IPS DF 19.7 (cell line): ENCODE measurements at regions not wholly inside any gene's neighbourhood (a gene's known extent, or its start where the extent isn't known, plus 50 kb on each side); places are given as distances from the start of the nearest gene placed in this dataset.

ENCODE experiments used
- DNase-seq: peaks from one replicate; pipeline ENCODE4 v3.0.0-alpha.2; 2013; ENCODE audit warnings: low read depth, low spot score

GRCh38 chr11:95692526-95693260 is 96.9 kb downstream of the FAM76B start:
- no peak for DNase-seq

- DNase-seq = no peak
These were observed 99.5 kb downstream of the FAM76B start for GRCh38 chr11:95690100-95690499.

GRCh38 chr11:95688501-95689222 is 100.9 kb downstream of the FAM76B start:
- no peak for DNase-seq

DNA sequence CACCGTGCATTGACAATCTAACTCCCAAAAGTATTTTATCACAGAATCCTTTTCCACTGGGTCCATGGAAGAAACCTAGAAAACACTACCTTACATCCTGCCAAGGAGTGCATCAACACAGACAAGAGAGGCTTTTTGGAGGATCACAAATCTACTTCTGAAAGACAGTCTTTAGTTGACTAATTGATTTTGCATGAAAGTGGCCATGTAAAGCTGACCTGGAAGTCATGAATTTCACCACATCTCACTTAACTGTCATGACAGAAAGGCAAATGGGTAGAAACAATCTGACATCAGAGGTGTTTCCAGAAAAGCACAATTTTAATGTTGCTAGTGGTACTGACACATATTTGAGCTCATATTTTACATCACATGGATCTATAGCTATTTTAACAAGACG is 101.6 kb downstream of the FAM76B start:
- no peak for DNase-seq

DNA sequence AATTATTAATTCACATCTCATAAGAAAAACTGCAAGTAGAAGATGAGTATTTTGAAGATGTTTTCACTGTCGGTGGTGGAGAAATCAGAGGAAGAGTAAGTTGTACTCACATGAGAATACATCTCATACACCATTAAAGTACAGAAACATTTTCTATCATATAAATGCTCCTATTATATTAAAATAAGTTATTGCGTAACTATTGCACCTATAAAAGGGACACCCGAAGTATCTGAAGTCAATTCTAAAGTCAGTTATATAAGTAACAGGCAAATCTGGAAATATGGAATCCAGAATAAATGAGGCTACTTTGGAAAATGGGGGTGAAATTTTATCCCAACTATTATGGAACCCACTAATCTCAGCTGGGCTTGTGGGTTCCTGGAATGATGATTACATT is 103.3 kb downstream of the FAM76B start:
- no peak for DNase-seq

DNA sequence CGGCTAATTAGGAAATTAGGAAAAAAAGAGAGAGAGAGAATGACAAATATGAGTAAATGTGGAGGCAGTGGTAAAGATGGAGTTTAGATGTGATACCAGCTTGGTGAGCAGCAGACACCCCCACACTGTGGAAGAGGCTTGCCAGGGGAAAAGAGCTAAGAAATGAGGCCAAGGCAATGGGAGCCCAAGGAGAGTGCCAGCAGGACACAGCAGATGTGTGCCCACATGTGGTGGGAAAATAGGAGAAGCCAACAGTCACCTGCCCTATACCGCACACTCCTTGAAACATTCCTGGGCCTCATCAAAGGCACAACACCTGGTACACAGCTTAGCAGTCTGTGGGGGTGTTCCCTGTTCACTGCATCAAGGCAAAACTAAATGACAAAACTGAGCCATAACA is 104.9 kb downstream of the FAM76B start:
- DNase-seq = no peak

DNA sequence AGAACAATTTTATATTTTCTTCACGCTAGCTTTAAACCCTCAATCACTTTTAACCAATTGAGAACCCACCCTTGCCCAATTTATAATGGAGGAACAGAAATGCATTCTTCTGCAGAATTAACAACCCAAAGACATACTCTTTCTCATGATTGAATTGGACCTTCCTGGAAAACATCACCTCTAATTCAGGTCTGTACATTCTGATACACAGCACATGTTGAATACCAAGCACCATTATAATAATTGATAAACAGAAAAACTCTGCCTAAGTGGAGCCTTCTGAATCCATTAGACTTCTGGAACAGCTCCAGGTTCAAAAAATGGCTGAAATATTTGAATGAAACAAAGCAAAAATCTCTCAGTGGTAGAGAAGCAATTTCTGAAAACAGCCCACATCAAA is 105.4 kb downstream of the FAM76B start:
- no peak for DNase-seq

- DNase-seq = no peak
These were observed 107.0 kb downstream of the FAM76B start for GRCh38 chr11:95682552-95682951.

- DNase-seq = no peak
These were observed 109.2 kb downstream of the FAM76B start for GRCh38 chr11:95680169-95680929.

DNA sequence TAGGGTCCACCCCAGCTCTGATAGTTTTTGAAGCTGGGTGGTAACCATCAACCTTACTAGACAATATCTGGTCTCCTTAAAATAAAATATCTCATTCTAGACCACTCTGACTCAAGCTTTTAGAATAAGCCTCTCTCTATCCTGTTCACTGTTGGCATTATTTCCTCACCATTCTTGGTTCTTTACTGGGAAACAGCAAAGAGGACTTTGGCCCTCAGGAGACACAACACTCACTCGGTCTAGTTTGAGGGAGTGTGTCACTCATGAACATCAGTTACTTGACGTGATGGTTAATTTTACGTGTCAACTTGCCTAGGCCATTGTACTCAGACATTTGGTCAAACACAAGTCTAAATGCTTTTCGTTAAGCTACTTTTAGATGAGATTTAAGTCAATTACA is 110.6 kb downstream of the FAM76B start:
- no peak for DNase-seq

- DNase-seq = no peak
These were observed 113.3 kb downstream of the FAM76B start for GRCh38 chr11:95676308-95676707.

- no peak for DNase-seq
These were observed 114.0 kb downstream of the FAM76B start for GRCh38 chr11:95675585-95675984.

GRCh38 chr11:95674657-95675358 is 114.8 kb downstream of the FAM76B start:
- DNase-seq = no peak

GRCh38 chr11:95671768-95672167 is 117.8 kb downstream of the FAM76B start:
- no peak for DNase-seq

DNA sequence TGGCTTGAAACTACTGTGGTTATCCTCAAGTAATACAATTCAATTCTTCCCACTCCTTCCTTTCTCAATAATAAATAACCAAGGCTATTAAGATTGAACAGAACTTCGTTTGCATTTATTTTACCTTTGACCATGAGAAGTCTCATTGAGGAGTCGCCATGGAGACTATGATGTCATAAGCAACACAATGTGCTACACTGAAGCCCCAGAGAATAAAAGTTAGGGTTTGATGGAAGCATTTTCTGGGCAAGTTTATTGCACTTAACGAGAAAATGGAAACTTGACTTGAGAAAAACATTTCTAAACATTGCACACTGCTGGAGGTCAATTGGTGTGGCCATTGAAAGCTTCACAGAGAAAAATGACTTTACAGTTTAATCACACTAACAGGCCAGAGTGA is 121.5 kb downstream of the FAM76B start:
- DNase-seq = no peak

DNA sequence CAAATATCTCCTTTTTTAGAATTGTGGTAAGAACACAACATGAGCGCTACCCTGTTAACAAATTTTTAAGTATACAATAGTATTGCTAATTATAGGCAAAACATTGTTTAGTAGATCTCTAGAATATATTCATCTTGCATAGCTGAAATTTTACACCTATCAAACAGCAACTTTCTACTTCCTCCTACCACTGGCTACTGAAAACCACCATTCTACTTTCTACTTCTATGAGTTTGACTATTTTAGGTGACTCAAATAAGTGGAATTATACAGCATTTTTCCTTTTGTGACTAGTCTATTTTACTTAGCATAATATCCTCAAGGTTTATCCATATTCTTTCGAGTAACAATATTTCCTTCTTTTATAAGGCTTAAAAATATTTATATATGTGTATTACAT is 128.4 kb downstream of the FAM76B start:
- no peak for DNase-seq

GRCh38 chr11:95660038-95660437 is 129.5 kb downstream of the FAM76B start:
- no peak for DNase-seq

- no peak for DNase-seq
These were observed 130.5 kb downstream of the FAM76B start for GRCh38 chr11:95659088-95659487.

DNA sequence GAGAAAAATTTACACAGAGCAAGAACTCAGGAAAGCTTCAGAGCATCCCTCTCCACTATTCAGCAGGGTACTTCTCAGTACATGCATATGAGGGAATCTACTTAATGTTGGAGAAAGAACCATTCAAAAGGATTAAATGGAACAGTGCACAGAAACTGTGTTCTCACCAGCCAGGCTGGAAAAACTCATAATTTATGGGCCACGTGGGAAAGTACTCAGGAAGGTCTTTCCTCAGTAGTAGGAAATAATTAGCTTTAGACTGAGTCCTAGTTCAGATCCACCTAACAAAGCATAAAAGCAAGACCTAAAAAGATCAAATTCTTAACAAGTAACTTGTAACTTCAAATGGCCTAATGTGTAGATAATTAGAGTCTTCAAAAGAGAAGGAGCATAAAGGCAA is 134.0 kb downstream of the FAM76B start:
- no peak for DNase-seq

- DNase-seq = no peak
These were observed 135.9 kb downstream of the FAM76B start for GRCh38 chr11:95653680-95654079.

DNA sequence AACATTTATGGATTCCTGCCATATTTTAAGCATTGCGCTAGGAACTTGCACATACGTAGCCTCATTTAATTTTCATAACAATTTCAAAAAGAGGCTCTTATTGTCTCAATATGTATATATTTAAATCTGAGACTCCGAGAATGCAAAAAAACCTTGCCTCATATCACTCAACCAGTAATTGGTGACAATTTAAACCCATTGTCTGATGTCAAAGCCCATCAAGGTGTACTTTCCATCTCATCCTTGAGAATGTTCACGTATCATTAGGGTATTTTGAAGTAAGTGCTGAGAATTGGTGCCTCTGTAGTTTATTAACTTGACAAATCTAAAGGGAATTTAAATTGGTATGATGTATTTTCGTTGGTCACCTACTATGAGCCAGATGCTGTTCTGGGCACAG is 136.5 kb downstream of the FAM76B start:
- no peak for DNase-seq

- DNase-seq = no peak
These were observed 137.5 kb downstream of the FAM76B start for GRCh38 chr11:95652002-95652472.
